ENCODE measurements at regions not wholly inside any gene's neighbourhood (a gene's known extent, or its start where the extent isn't known, plus 50 kb on each side); places are given as distances from the start of the nearest gene placed in this dataset.

- no peak overlapping the region for H3K4me3 ChIP-seq (replicated peaks; ENCODE audit: insufficient read depth, low read length)
- TF ChIP-seq GABPA (IDR thresholded peaks at IDR 0.05; ENCODE audit: low read depth): no peak
- no peak for TF ChIP-seq POLR2AphosphoS5 (IDR thresholded peaks at IDR 0.05; ENCODE audit: low read depth)
- no peak for TF ChIP-seq SPI1 (IDR thresholded peaks at IDR 0.05; ENCODE audit: borderline replicate concordance, low read depth)
- no peak for TF ChIP-seq REST (IDR thresholded peaks at IDR 0.05; ENCODE audit: insufficient replicate concordance, low read depth)
- no peak for TF ChIP-seq CTCF (IDR thresholded peaks at IDR 0.05; ENCODE audit: insufficient read depth, low read length)
- no peaks in the 10 kb centered on the region for H3K27me3 ChIP-seq (ENCODE audit: insufficient read depth, poor library complexity, severe bottlenecking)
- no peak for DNase-seq (ENCODE audit: low read depth in 1 of 2, low spot score in 1 of 2)
- H3K27ac ChIP-seq (replicated peaks): no peak overlapping the region
These were observed 505.0 kb downstream of the SLC16A7 start for GRCh38 chr12:60100852-60101251.

GRCh38 chr12:60101715-60102114, 505.9 kb downstream of the SLC16A7 start:
- Histone ChIP-seq H3K27me3 (ENCODE audit: insufficient read depth, poor library complexity, severe bottlenecking) (no peaks in the 10 kb centered on the region), H3K27ac (replicated peaks) (no peak overlapping the region), H3K4me3 (replicated peaks; ENCODE audit: insufficient read depth, low read length) (no peak overlapping the region)
- no peak for TF ChIP-seq POLR2AphosphoS5 (IDR thresholded peaks at IDR 0.05; ENCODE audit: low read depth)
- no peak for TF ChIP-seq CTCF (IDR thresholded peaks at IDR 0.05; ENCODE audit: insufficient read depth, low read length)
- no peak for TF ChIP-seq SPI1 (IDR thresholded peaks at IDR 0.05; ENCODE audit: borderline replicate concordance, low read depth)
- TF ChIP-seq GABPA (IDR thresholded peaks at IDR 0.05; ENCODE audit: low read depth): no peak
- TF ChIP-seq REST (IDR thresholded peaks at IDR 0.05; ENCODE audit: insufficient replicate concordance, low read depth): no peak
- DNase-seq (ENCODE audit: low read depth in 1 of 2, low spot score in 1 of 2): no peak

GRCh38 chr12:60106214-60106613, 510.4 kb downstream of the SLC16A7 start:
- H3K27ac ChIP-seq (replicated peaks): no peak overlapping the region
- no peak for DNase-seq (ENCODE audit: low read depth in 1 of 2, low spot score in 1 of 2)
- no peak overlapping the region for H3K4me3 ChIP-seq (replicated peaks; ENCODE audit: insufficient read depth, low read length)
- H3K27me3 ChIP-seq (ENCODE audit: insufficient read depth, poor library complexity, severe bottlenecking): no peaks in the 10 kb centered on the region
- TF ChIP-seq SPI1 (IDR thresholded peaks at IDR 0.05; ENCODE audit: borderline replicate concordance, low read depth) (no peak), POLR2AphosphoS5 (IDR thresholded peaks at IDR 0.05; ENCODE audit: low read depth) (no peak), CTCF (IDR thresholded peaks at IDR 0.05; ENCODE audit: insufficient read depth, low read length) (no peak), GABPA (IDR thresholded peaks at IDR 0.05; ENCODE audit: low read depth) (no peak), REST (IDR thresholded peaks at IDR 0.05; ENCODE audit: insufficient replicate concordance, low read depth) (no peak)
